ENCODE measurements at regions not wholly inside any gene's neighbourhood (a gene's known extent, or its start where the extent isn't known, plus 50 kb on each side); places are given as distances from the start of the nearest gene placed in this dataset.

- TF ChIP-seq CTCF (IDR thresholded peaks at IDR 0.05) (no peak), POLR2A (IDR thresholded peaks at IDR 0.05) (no peak)
These were observed 318.2 kb upstream of the CELF2 start for GRCh38 chr10:10699427-10699826.
